ENCODE measurements at regions not wholly inside any gene's neighbourhood (a gene's known extent, or its start where the extent isn't known, plus 50 kb on each side); places are given as distances from the start of the nearest gene placed in this dataset.
"Not testable (repeated sequence)": the region's sequence is repeated elsewhere in the genome, so short reads cannot be mapped to it uniquely, and the experiment has no call there.

GRCh38 chr9:90189306-90189705, 453.3 kb downstream of the DIRAS2 start:
- peak; percentile 4 for DNase-seq

- DNase-seq, result peak; percentile 38
Observed at GRCh38 chr9:90192465-90192864, 450.2 kb downstream of the DIRAS2 start.

- DNase-seq, result no peak
Observed at GRCh38 chr9:90198956-90199355, 443.7 kb downstream of the DIRAS2 start.

- DNase-seq, result no peak
Observed at GRCh38 chr9:90201766-90202165, 440.9 kb downstream of the DIRAS2 start.

GRCh38 chr9:90204128-90204831, 438.3 kb downstream of the DIRAS2 start:
- DNase-seq, result no peak

- DNase-seq, result not testable (repeated sequence)
Observed at GRCh38 chr9:90213045-90213444, 429.6 kb downstream of the DIRAS2 start.

GRCh38 chr9:90219548-90220118, 423.0 kb downstream of the DIRAS2 start:
- DNase-seq, result peak; percentile 23

- not testable (repeated sequence) for DNase-seq
Observed at GRCh38 chr9:90221899-90222298, 420.7 kb downstream of the DIRAS2 start.

GRCh38 chr9:90226839-90227338, 415.7 kb downstream of the DIRAS2 start:
- DNase-seq, result peak; percentile 70

- not testable (repeated sequence) for DNase-seq
Observed at GRCh38 chr9:90233081-90233480, 409.5 kb downstream of the DIRAS2 start.

- DNase-seq, result no peak
Observed at GRCh38 chr9:90240541-90240940, 402.1 kb downstream of the DIRAS2 start.

- DNase-seq, result no peak
Observed at GRCh38 chr9:90245661-90246060, 397.0 kb downstream of the DIRAS2 start.

GRCh38 chr9:90249094-90249493, 393.5 kb downstream of the DIRAS2 start:
- DNase-seq, result no peak

- no peak for DNase-seq
Observed at GRCh38 chr9:90251316-90251715, 391.3 kb downstream of the DIRAS2 start.

- DNase-seq, result no peak
Observed at GRCh38 chr9:90256345-90256744, 386.3 kb downstream of the DIRAS2 start.

GRCh38 chr9:90259311-90260246, 383.0 kb downstream of the DIRAS2 start:
- no peak for DNase-seq

GRCh38 chr9:90261698-90262097, 380.9 kb downstream of the DIRAS2 start:
- no peak for DNase-seq

- no peak for DNase-seq
Observed at GRCh38 chr9:90268613-90269012, 374.0 kb downstream of the DIRAS2 start.

- no peak for DNase-seq
Observed at GRCh38 chr9:90271707-90272106, 370.9 kb downstream of the DIRAS2 start.

GRCh38 chr9:90274725-90275124, 367.9 kb downstream of the DIRAS2 start:
- DNase-seq, result no peak

GRCh38 chr9:90285946-90286345, 356.7 kb downstream of the DIRAS2 start:
- no peak for DNase-seq

- DNase-seq, result no peak
Observed at GRCh38 chr9:90287567-90288274, 354.9 kb downstream of the DIRAS2 start.

GRCh38 chr9:90288275-90288639, 354.4 kb downstream of the DIRAS2 start:
- no peak for DNase-seq

Data from CD4-positive, alpha-beta T cell treated with Interferon gamma for 1 hour (primary cell).